B cell (primary cell): ENCODE measurements at regions not wholly inside any gene's neighbourhood (a gene's known extent, or its start where the extent isn't known, plus 50 kb on each side); places are given as distances from the start of the nearest gene placed in this dataset.

ENCODE experiments used
- EZH2 ChIP-seq: IDR thresholded peaks from 2 replicates; pipeline ENCODE4 v1.6.1; 2012; ENCODE audit warnings: borderline replicate concordance, low read depth, mild to moderate bottlenecking, moderate library complexity, low read length; ENCODE audit not compliant: insufficient read depth, poor library complexity, severe bottlenecking
- TF ChIP-seq, protein P1 (sequence below): fragments of 200-600 bp; IDR thresholded peaks from one replicate; pipeline ENCODE4 v1.8.0; 2022; ENCODE audit warnings: antibody characterized with exemption, mild to moderate bottlenecking

DNA sequence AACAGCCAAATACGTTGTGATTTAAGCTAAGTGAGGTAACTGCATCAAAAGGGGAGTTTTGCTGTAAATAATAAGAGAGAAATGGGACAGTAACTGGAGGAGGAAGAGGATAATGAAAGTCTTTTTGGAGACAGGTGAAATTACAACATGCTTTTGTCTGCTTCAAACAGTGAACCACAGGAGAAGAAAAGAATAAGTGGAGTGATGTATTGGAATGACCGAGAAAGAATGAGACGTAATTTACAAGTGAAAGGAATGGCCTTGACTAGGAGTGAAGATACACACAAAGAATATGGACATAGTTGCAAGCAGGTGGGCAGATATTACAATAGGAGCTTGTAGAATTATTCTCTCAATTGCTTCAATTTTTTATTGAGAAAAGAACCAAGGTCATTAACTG lies 550.8 kb downstream of the DIPK2A start:
- TF ChIP-seq, protein P1, sequence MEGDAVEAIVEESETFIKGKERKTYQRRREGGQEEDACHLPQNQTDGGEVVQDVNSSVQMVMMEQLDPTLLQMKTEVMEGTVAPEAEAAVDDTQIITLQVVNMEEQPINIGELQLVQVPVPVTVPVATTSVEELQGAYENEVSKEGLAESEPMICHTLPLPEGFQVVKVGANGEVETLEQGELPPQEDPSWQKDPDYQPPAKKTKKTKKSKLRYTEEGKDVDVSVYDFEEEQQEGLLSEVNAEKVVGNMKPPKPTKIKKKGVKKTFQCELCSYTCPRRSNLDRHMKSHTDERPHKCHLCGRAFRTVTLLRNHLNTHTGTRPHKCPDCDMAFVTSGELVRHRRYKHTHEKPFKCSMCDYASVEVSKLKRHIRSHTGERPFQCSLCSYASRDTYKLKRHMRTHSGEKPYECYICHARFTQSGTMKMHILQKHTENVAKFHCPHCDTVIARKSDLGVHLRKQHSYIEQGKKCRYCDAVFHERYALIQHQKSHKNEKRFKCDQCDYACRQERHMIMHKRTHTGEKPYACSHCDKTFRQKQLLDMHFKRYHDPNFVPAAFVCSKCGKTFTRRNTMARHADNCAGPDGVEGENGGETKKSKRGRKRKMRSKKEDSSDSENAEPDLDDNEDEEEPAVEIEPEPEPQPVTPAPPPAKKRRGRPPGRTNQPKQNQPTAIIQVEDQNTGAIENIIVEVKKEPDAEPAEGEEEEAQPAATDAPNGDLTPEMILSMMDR, result no peak
- TF ChIP-seq EZH2, result no peak
